ENCODE measurements at regions not wholly inside any gene's neighbourhood (a gene's known extent, or its start where the extent isn't known, plus 50 kb on each side); places are given as distances from the start of the nearest gene placed in this dataset.

GRCh38 chr11:43234881-43235280 lies 76.9 kb upstream of the API5 start:
- Histone ChIP-seq H3K27ac (no peak overlapping the region), H3K9me3 (no peaks in the 10 kb centered on the region), H3K4me3 (no peak overlapping the region), H3K36me3 (replicated peaks in 1 of 2; ENCODE audit: insufficient read depth in 1 of 2, low read depth in 2 of 2) (no peaks in the 10 kb centered on the region), H3K4me1 (no peaks in the 10 kb centered on the region), H3K27me3 (no peaks in the 10 kb centered on the region)
- intact Hi-C loops (cut with DNase I): no loop called here
- TF ChIP-seq CTCF (IDR thresholded peaks at IDR 0.05): no peak
- no peak for TF ChIP-seq POLR2A (IDR thresholded peaks at IDR 0.05)
- no peak for DNase-seq
- WGBS, 2 donors: 13 to 23% methylated on average over 3 of the region's 3 CpGs
- ATAC-seq: no peak

- H3K27me3 ChIP-seq: no peaks in the 10 kb centered on the region
- no peaks in the 10 kb centered on the region for H3K36me3 ChIP-seq (replicated peaks in 1 of 2; ENCODE audit: insufficient read depth in 1 of 2, low read depth in 2 of 2)
- no peak overlapping the region for H3K27ac ChIP-seq
- peaks cover 8% of the 10 kb centered on the region for H3K4me1 ChIP-seq
- no peak overlapping the region for H3K4me3 ChIP-seq
- TF ChIP-seq CTCF (IDR thresholded peaks at IDR 0.05): no peak
- no peak for TF ChIP-seq POLR2A (IDR thresholded peaks at IDR 0.05)
- intact Hi-C loops (cut with DNase I): no loop called here
- no peaks in the 10 kb centered on the region for H3K9me3 ChIP-seq
- ATAC-seq (no peak), DNase-seq (no peak)
- WGBS, 2 donors: 84 to 90% methylated on average over 3 of the region's 3 CpGs
Measured at GRCh38 chr11:43238341-43238740, 73.5 kb upstream of the API5 start.

GRCh38 chr11:43239791-43240190 lies 72.0 kb upstream of the API5 start:
- Histone ChIP-seq H3K9me3 (no peaks in the 10 kb centered on the region), H3K4me1 (peaks cover 8% of the 10 kb centered on the region), H3K27ac (no peak overlapping the region), H3K4me3 (no peak overlapping the region), H3K36me3 (replicated peaks in 1 of 2; ENCODE audit: insufficient read depth in 1 of 2, low read depth in 2 of 2) (no peaks in the 10 kb centered on the region), H3K27me3 (no peaks in the 10 kb centered on the region)
- intact Hi-C loops (cut with DNase I): no loop called here
- DNase-seq: no peak
- no peak for TF ChIP-seq POLR2A (IDR thresholded peaks at IDR 0.05)
- no peak for TF ChIP-seq CTCF (IDR thresholded peaks at IDR 0.05)
- WGBS, 2 donors: 63 to 65% methylated on average over 3 of the region's 3 CpGs
- ATAC-seq: no peak

GRCh38 chr11:43242401-43242800 lies 69.4 kb upstream of the API5 start:
- ATAC-seq (no peak), DNase-seq (peak in 1 of 4 donors; percentile 2)
- no peak for TF ChIP-seq POLR2A (IDR thresholded peaks at IDR 0.05)
- Histone ChIP-seq H3K27ac (no peak overlapping the region), H3K27me3 (no peaks in the 10 kb centered on the region), H3K4me1 (peaks cover 13% of the 10 kb centered on the region), H3K9me3 (no peaks in the 10 kb centered on the region), H3K36me3 (replicated peaks in 1 of 2; ENCODE audit: insufficient read depth in 1 of 2, low read depth in 2 of 2) (no peaks in the 10 kb centered on the region), H3K4me3 (no peak overlapping the region)
- WGBS, 2 donors: 13 to 15% methylated on average over 1 of the region's 1 CpG
- intact Hi-C loops (cut with DNase I): no loop called here

- WGBS, 2 donors: 23 to 40% methylated on average over 3 of the region's 3 CpGs
- no peak for DNase-seq
Measured at GRCh38 chr11:43243927-43244326, 67.9 kb upstream of the API5 start.

More at GRCh38 chr11:43243927-43244326, 67.9 kb upstream of the API5 start:
- ATAC-seq: no peak
- H3K4me3 ChIP-seq: no peak overlapping the region
- TF ChIP-seq POLR2A (IDR thresholded peaks at IDR 0.05) (no peak), CTCF (IDR thresholded peaks at IDR 0.05) (no peak)
- no peaks in the 10 kb centered on the region for H3K27me3 ChIP-seq
- intact Hi-C loops (cut with DNase I): no loop called here
- peaks cover 13% of the 10 kb centered on the region for H3K4me1 ChIP-seq
- no peaks in the 10 kb centered on the region for H3K36me3 ChIP-seq (replicated peaks in 1 of 2; ENCODE audit: insufficient read depth in 1 of 2, low read depth in 2 of 2)
- no peak overlapping the region for H3K27ac ChIP-seq
- H3K9me3 ChIP-seq: no peaks in the 10 kb centered on the region
